GM19035 (cell line): ENCODE measurements at regions not wholly inside any gene's neighbourhood (a gene's known extent, or its start where the extent isn't known, plus 50 kb on each side); places are given as distances from the start of the nearest gene placed in this dataset.

Experiments
- ATAC-seq: cut with Tn5 transposase; IDR thresholded peaks from one replicate; pipeline ENCODE4 v1.9.1; 2021; ENCODE audit not compliant: unreplicated experiment

GRCh38 chr14:98370352-98370751 is 901.6 kb downstream of the BCL11B start:
- no peak for ATAC-seq

GRCh38 chr14:98371141-98371540 is 900.9 kb downstream of the BCL11B start:
- ATAC-seq: no peak

GRCh38 chr14:98374136-98374535 is 897.9 kb downstream of the BCL11B start:
- no peak for ATAC-seq

GRCh38 chr14:98375566-98375965 is 896.4 kb downstream of the BCL11B start:
- ATAC-seq: no peak

- ATAC-seq: no peak
These were observed 892.2 kb downstream of the BCL11B start for GRCh38 chr14:98379830-98380229.

GRCh38 chr14:98382662-98383061 is 889.3 kb downstream of the BCL11B start:
- no peak for ATAC-seq

- no peak for ATAC-seq
These were observed 886.1 kb downstream of the BCL11B start for GRCh38 chr14:98385851-98386250.

- ATAC-seq: no peak
These were observed 880.9 kb downstream of the BCL11B start for GRCh38 chr14:98391061-98391460.

GRCh38 chr14:98393527-98393926 is 878.5 kb downstream of the BCL11B start:
- no peak for ATAC-seq

- ATAC-seq: no peak
These were observed 867.2 kb downstream of the BCL11B start for GRCh38 chr14:98404811-98405210.

- no peak for ATAC-seq
These were observed 863.9 kb downstream of the BCL11B start for GRCh38 chr14:98408024-98408555.

GRCh38 chr14:98408713-98409112 is 863.3 kb downstream of the BCL11B start:
- ATAC-seq: no peak

- no peak for ATAC-seq
These were observed 860.8 kb downstream of the BCL11B start for GRCh38 chr14:98411154-98411553.

GRCh38 chr14:98412431-98412830 is 859.6 kb downstream of the BCL11B start:
- ATAC-seq: no peak

- ATAC-seq: no peak
These were observed 856.2 kb downstream of the BCL11B start for GRCh38 chr14:98415766-98416165.

GRCh38 chr14:98417001-98417400 is 855.0 kb downstream of the BCL11B start:
- ATAC-seq: no peak

GRCh38 chr14:98428483-98428994 is 843.5 kb downstream of the BCL11B start:
- ATAC-seq: no peak

GRCh38 chr14:98433436-98433835 is 838.6 kb downstream of the BCL11B start:
- no peak for ATAC-seq

- no peak for ATAC-seq
These were observed 834.9 kb downstream of the BCL11B start for GRCh38 chr14:98437113-98437512.

- no peak for ATAC-seq
These were observed 827.9 kb downstream of the BCL11B start for GRCh38 chr14:98444077-98444476.

- ATAC-seq: no peak
These were observed 826.3 kb downstream of the BCL11B start for GRCh38 chr14:98445718-98446117.

- no peak for ATAC-seq
These were observed 825.5 kb downstream of the BCL11B start for GRCh38 chr14:98446508-98446907.

- no peak for ATAC-seq
These were observed 815.8 kb downstream of the BCL11B start for GRCh38 chr14:98456231-98456630.
